Endothelial cell of umbilical vein (primary cell): ENCODE measurements at regions not wholly inside any gene's neighbourhood (a gene's known extent, or its start where the extent isn't known, plus 50 kb on each side); places are given as distances from the start of the nearest gene placed in this dataset.

Experiments
- BruUV-seq: library from RNA; stranded (reverse); fragments of 400-500 nt; replicated peaks from 2 replicates; lab custom pipeline; 2021; lab: Mats Ljungman, UMichigan
- CTCF ChIA-PET: fragments of 300-600, 350-600 bp; sonication (Branson Sonifier 250); formaldehyde crosslinking; loops from one replicate; lab custom pipeline; 2021; ENCODE audit warnings: antibody characterized with exemption, inconsistent platforms; lab: Charles Lee
- POLR2A ChIA-PET: fragments of 300-600, 350-600 bp; sonication (Branson Sonifier 250); formaldehyde crosslinking; loops from one replicate; lab custom pipeline; 2021; ENCODE audit warnings: antibody characterized with exemption, inconsistent platforms; lab: Charles Lee
- DNase-seq: peaks from one replicate; pipeline ENCODE4 v3.0.0-alpha.2; 2011; ENCODE audit warnings: low read depth, low spot score
- FAIRE-seq: peaks from 2 replicates; lab custom pipeline; 2011; peaks lifted over from hg19 to GRCh38; lab: Jason Lieb, UNC
- H2AFZ ChIP-seq: 2 replicates; pipeline ENCODE4 v1.6.0; 2012; ENCODE audit warnings: low read depth, low read length, control low read depth, inconsistent platforms
- H3K27ac ChIP-seq: 2 replicates; pipeline ENCODE4 v1.5.1; 2011; ENCODE audit warnings: low read depth, mild to moderate bottlenecking, control low read depth, low read length, moderate library complexity; ENCODE audit not compliant: insufficient read depth
- H3K27me3 ChIP-seq, 2 experiments: 2 replicates each; pipeline versions ENCODE4 v1.6.0 to v1.6.1; 2011; ENCODE audit warnings: low read length in 2 of 2, mixed read lengths in 1 of 2; ENCODE audit not compliant: control insufficient read depth in 2 of 2, insufficient read depth in 2 of 2
- H3K36me3 ChIP-seq, 2 experiments: 2 replicates in 1 of 2; 3 replicates in 1 of 2; pipeline ENCODE4 v1.5.1; 2011; ENCODE audit warnings: low read length in 2 of 2, mild to moderate bottlenecking in 1 of 2, moderate library complexity in 1 of 2; ENCODE audit not compliant: control insufficient read depth in 2 of 2, insufficient read depth in 2 of 2; ENCODE audit errors: extremely low read depth in 1 of 2
- H3K4me1 ChIP-seq: 3 replicates; pipeline ENCODE4 v1.5.1; 2011; ENCODE audit warnings: mild to moderate bottlenecking, low read length; ENCODE audit not compliant: control insufficient read depth, insufficient read depth; ENCODE audit errors: extremely low read depth
- H3K4me2 ChIP-seq: 2 replicates; pipeline ENCODE4 v1.6.1; 2011; ENCODE audit warnings: low read length, control low read depth, mixed read lengths; ENCODE audit not compliant: insufficient read depth
- H3K4me3 ChIP-seq, 3 experiments: fragments of 200-600 bp in 1 of 3; sonication (generic), shearing (Covaris generic) in 1 of 3; replicated peaks in 1 of 3; 2 replicates each; pipeline ENCODE4 v1.5.1; 2011 to 2016; ENCODE audit warnings: control low read depth in 3 of 3, low read length in 3 of 3, mild to moderate bottlenecking in 2 of 3, inconsistent platforms in 1 of 3, low read depth in 1 of 3, moderate library complexity in 1 of 3; ENCODE audit not compliant: insufficient read depth in 1 of 3
- H3K79me2 ChIP-seq: 2 replicates; pipeline ENCODE4 v1.6.0; 2012; ENCODE audit warnings: low read length, inconsistent platforms; ENCODE audit not compliant: control insufficient read depth, insufficient read depth
- H3K9ac ChIP-seq: replicated peaks from 2 replicates; pipeline ENCODE3; 2011; ENCODE audit warnings: low read length, control low read depth; ENCODE audit not compliant: insufficient read depth; ENCODE audit errors: extremely low read depth
- H3K9me1 ChIP-seq: replicated peaks from 3 replicates; pipeline ENCODE4 v1.6.0; 2011; ENCODE audit warnings: mild to moderate bottlenecking, low read length; ENCODE audit not compliant: control insufficient read depth, insufficient read depth; ENCODE audit errors: extremely low read depth
- H3K9me3 ChIP-seq: replicated peaks from 2 replicates; pipeline ENCODE4 v1.5.1; 2012; ENCODE audit warnings: low read length, inconsistent platforms; ENCODE audit not compliant: control insufficient read depth, insufficient read depth
- H4K20me1 ChIP-seq: replicated peaks from 2 replicates; pipeline ENCODE3; 2011; ENCODE audit warnings: mild to moderate bottlenecking, low read length; ENCODE audit not compliant: control insufficient read depth, insufficient read depth; ENCODE audit errors: extremely low read depth
- EZH2 ChIP-seq: IDR thresholded peaks from 2 replicates; pipeline ENCODE4 v1.6.1; 2012; ENCODE audit warnings: borderline replicate concordance, low read depth, mild to moderate bottlenecking, moderate library complexity, low read length, inconsistent platforms; ENCODE audit not compliant: severe bottlenecking
- FOS ChIP-seq: IDR thresholded peaks from 2 replicates; pipeline ENCODE4 v1.6.1; 2011; ENCODE audit warnings: mild to moderate bottlenecking, low read length, moderate library complexity, borderline replicate concordance; ENCODE audit not compliant: insufficient read depth
- GATA2 ChIP-seq: IDR thresholded peaks from 2 replicates; pipeline ENCODE4 v1.7.0; 2011; ENCODE audit warnings: low read depth, mild to moderate bottlenecking, moderate library complexity, mixed read lengths, low read length; ENCODE audit not compliant: insufficient read length, insufficient read depth
- JUN ChIP-seq: IDR thresholded peaks from 2 replicates; pipeline ENCODE4 v1.6.1; 2011; ENCODE audit warnings: borderline replicate concordance, low read depth; ENCODE audit not compliant: insufficient read length, insufficient read depth
- MYC ChIP-seq: IDR thresholded peaks from one replicate; pipeline ENCODE4 v1.6.1; 2011; ENCODE audit warnings: mild to moderate bottlenecking, low read depth, low read length
- POLR2A ChIP-seq: IDR thresholded peaks from 2 replicates; pipeline ENCODE4 v1.6.1; 2012; ENCODE audit warnings: low read depth, mild to moderate bottlenecking, control low read depth, low read length
- POLR2AphosphoS5 ChIP-seq: IDR thresholded peaks from 2 replicates; pipeline ENCODE4 v1.6.1; 2012; ENCODE audit warnings: low read depth, mild to moderate bottlenecking, control low read depth, low read length, moderate library complexity; ENCODE audit not compliant: insufficient read depth
- dilution Hi-C: fragments of 300-500 bp; cut with MboI; formaldehyde crosslinking; loops from one replicate; pipeline ENCODE4 v1.15.0; 2019; ENCODE audit warnings: low sequenced_read_pairs; ENCODE audit not compliant: extremely low pct_ligation_motif_present
- intact Hi-C: fragments of 100-400 bp; cut with micrococcal nuclease; formaldehyde crosslinking; loops from one replicate; pipeline ENCODE4 v1.10.0; 2022
- TF ChIP-seq, protein P1 (sequence below), 2 donors: IDR thresholded peaks; 1 replicate in 1 of 2; 2 replicates in 1 of 2; pipeline ENCODE4 v1.5.1; 2011; ENCODE audit warnings: low read length in 2 of 2, mild to moderate bottlenecking in 2 of 2, moderate library complexity in 2 of 2, control low read depth in 1 of 2, inconsistent platforms in 1 of 2, low read depth in 1 of 2; ENCODE audit not compliant: insufficient read depth in 1 of 2; ENCODE audit errors: extremely low read depth in 1 of 2
- TF ChIP-seq, protein P2 (sequence below): IDR thresholded peaks from 2 replicates; pipeline ENCODE4 v1.6.1; 2011; ENCODE audit not compliant: insufficient read depth, insufficient read length

- Histone ChIP-seq H3K9me3 (peaks cover 3% of the 10 kb centered on the region), H3K9me1 (no peaks in the 10 kb centered on the region), H3K4me3 (no peak overlapping the region), H3K79me2 (no peaks in the 10 kb centered on the region), H3K4me1 (no peaks in the 10 kb centered on the region), H3K27me3 (no peaks in the 10 kb centered on the region), H3K27ac (no peak overlapping the region), H4K20me1 (no peaks in the 10 kb centered on the region), H2AFZ (no peak overlapping the region), H3K36me3 (no peaks in the 10 kb centered on the region), H3K9ac (no peak overlapping the region), H3K4me2 (no peak overlapping the region)
- dilution Hi-C loops (no loop called here), intact Hi-C loops (no loop called here)
- CTCF ChIA-PET = no interaction called here
- TF ChIP-seq POLR2AphosphoS5 (no peak), GATA2 (no peak), POLR2A (no peak), EZH2 (no peak), FOS (no peak), JUN (no peak), MYC (no peak)
- TF ChIP-seq, protein P1, sequence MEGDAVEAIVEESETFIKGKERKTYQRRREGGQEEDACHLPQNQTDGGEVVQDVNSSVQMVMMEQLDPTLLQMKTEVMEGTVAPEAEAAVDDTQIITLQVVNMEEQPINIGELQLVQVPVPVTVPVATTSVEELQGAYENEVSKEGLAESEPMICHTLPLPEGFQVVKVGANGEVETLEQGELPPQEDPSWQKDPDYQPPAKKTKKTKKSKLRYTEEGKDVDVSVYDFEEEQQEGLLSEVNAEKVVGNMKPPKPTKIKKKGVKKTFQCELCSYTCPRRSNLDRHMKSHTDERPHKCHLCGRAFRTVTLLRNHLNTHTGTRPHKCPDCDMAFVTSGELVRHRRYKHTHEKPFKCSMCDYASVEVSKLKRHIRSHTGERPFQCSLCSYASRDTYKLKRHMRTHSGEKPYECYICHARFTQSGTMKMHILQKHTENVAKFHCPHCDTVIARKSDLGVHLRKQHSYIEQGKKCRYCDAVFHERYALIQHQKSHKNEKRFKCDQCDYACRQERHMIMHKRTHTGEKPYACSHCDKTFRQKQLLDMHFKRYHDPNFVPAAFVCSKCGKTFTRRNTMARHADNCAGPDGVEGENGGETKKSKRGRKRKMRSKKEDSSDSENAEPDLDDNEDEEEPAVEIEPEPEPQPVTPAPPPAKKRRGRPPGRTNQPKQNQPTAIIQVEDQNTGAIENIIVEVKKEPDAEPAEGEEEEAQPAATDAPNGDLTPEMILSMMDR (IDR thresholded peaks at IDR 0.05; ENCODE audit: extremely low read depth in 1 of 2, insufficient read depth in 1 of 2, low read depth in 1 of 2, low read length in 2 of 2) = no peak
- TF ChIP-seq, protein P2, sequence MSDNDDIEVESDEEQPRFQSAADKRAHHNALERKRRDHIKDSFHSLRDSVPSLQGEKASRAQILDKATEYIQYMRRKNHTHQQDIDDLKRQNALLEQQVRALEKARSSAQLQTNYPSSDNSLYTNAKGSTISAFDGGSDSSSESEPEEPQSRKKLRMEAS = no peak
- FAIRE-seq (no peak), DNase-seq (no peak)
- POLR2A ChIA-PET = no interaction called here
- BruUV-seq = no TSS peak
These were observed 515.4 kb downstream of the NEBL start for GRCh38 chr10:20381761-20382160.
